Eye (tissue), 1 donor: ENCODE measurements at regions not wholly inside any gene's neighbourhood (a gene's known extent, or its start where the extent isn't known, plus 50 kb on each side); places are given as distances from the start of the nearest gene placed in this dataset.

ENCODE experiments used
- DNase-seq: peaks from one replicate; pipeline ENCODE4 v3.0.0-alpha.2; 2015

DNA sequence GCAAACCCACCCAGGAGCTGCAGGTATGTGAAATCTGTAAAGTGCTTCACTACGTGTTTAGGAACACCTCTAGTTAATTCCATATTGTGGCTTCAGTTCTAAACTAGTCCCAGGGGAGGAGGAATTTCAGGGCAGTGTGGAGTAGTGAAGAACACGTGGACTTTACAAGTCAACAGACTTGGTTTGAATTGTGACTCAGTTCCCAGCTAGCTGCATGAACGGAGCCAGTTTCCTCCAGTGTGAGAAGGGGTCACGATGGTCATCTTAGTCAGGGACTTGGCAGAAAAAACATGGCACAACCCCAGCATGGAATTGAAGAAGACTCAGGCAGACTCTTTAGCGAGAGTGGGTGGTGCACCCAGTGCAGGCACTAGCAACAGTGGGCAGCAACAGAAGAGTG is 175.7 kb upstream of the UBL3 start:
- DNase-seq = no peak

DNA sequence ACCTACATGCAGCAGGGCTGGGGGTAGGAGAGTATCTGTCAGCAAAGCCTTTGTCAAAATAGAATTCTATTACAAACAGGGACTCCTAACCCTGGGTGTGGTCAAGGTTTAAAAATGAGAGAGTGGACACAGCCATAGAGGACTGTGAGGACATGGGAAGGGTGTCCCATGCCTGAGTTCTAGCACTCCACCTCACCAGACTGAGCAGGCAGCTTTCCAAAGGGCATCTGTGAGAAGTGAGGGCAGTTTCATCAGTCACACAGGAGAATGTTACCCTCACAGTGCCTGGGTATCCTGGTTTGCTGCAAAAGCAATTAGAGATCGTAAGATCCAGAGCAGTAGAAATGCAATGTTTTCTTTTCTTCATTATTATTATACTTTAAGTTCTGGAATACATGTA is 174.9 kb upstream of the UBL3 start:
- DNase-seq = no peak

DNA sequence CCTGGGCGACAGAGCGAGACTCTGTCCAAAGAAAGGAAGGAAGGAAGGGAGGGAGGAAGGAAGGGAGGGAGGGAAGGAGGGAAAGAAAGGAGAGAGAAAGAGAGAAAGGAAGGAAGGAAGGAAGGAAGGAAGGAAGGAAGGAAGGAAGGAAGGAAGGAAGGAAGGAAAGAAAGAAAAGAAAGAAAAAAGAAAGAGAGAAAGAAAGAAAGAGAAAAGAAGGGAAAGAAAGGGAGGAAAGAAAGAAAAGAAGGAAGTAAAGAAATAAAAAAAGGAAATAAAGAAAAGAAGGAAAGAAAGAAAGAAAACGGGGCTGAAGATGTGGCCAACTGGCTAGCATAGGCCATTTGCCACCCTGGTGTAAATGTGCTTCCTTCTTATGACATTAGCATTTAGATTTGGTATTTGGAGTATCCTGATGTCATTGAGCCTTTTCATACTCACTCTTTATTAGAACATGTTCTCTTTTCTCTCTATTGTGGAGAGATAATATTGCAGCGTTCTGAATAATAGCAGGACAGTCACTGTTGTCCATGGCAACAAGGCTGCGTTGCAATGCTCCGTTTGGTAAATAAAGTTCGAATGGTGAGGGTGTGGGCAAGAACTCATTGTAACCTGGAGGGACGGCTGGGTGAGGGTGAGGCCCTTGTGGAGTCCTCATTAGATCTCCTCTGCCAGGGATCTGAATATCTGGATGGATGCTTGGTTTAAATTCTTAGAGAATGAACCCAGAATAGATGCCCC is 173.9 kb upstream of the UBL3 start:
- no peak for DNase-seq

DNA sequence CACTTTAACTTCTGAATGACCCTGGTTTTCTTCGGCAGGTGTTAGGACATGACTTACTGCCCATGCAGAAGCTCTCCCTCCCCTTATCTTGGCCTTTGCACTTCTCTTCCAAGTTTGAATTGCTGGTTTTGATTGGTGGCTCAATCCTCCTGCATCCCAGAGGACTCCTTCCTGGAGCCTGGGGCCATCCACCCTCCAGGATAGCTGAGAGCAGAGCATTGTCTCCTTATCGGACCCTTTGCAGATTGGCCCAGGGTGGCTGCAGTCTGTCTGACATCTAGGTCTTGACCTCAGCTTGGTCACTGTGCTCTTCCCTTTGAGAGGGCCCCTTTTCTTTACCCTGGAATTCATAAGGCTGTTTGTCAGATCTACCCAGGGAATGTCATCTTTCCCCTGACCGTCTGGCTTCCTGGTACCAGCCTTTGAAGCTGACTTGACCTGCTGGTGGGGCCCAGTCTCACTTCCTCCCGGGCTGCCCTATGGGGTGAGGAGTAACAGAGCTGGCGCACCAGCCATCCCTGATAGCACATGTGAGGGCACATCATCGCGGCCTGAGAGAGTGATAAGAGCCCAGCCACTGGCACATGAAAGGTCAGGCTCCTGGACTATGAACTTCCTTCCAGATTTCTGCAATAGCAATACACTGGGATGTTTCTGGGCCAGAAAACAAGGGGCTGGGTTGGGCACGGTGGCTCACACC is 172.9 kb upstream of the UBL3 start:
- no peak for DNase-seq

DNA sequence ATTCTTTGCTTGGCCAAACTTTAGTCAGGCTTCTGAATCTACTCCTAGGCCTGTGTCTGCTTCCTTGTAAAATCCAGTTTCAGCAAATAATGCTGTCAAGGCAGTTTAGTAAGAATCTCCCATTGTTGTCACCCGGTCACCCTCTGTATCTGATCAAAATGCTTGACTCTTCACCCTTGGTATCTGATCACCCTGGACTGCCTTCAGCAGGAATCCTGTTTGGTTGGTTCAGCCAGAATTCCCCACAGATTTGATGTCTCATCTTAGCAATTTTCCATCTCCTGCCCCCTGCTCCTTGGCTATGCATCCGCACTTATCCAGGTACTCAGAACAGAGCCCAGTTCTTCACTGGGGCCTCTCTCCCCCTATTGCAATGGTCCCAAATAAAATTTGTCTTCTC is 172.4 kb upstream of the UBL3 start:
- DNase-seq = no peak

DNA sequence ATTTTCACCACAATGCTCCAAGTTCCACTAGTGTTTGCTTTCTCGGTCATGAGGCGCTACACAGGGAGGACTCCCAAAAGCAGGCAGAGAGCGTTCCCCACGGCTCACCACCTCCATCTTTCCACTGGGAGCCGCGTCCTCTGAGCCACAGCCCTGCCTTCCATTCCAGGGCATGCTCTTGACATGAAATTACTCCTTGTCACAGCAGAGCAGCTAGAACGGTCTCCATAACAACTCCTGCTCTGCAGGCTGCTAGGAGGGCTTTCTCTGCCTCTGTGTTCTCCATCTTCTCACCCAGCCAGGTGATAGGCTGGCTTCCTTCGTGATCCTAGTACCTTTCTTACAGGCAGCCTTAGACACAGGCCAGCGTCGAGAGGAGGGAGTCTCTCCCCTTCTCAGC is 171.8 kb upstream of the UBL3 start:
- no peak for DNase-seq

DNA sequence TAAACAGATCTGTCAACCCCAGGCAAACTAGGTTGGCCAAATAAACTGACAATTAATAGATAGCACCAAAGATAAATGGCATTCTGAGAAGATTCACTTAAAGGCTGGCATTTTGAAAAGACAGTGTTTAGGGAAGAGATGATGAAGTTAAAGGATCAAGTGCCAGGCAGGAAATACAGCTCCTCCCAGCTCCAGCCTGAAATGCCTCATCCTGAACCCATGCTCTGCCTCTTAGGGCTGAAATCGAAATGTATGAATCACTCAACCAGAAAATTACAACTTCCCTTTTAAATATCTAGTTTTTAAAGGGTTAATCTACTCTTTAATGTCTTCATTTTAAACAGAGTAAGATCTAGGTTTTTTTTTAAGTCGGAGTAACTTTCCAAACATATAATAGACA is 171.2 kb upstream of the UBL3 start:
- no peak for DNase-seq

DNA sequence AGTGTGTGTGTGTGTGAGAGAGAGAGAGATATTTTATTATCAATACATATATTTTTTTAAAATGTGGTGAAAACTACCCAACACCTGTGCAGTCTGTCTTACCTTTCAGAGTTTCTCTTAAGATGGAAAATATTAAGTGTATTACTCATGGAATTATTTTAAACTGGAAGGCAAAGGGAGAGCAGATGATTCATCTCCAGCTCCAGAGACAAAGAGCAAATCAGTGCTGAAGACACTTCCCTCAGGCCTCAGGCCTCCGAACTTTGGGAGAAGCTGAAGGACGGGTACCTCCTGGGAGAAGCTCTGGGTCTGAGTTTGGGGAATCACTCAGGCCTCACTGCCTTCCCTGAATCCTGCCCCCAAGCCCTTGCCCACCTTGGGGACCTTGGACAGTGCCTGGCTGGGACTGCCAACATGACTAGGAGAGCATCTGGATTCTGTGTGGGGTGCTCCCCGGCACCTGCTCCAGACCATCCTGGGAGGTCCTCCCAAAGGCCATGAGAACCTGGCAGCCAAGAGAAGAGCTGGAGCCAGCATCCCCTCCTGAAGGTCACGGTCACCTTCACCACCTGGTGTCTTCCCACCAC is 170.4 kb upstream of the UBL3 start:
- no peak for DNase-seq

DNA sequence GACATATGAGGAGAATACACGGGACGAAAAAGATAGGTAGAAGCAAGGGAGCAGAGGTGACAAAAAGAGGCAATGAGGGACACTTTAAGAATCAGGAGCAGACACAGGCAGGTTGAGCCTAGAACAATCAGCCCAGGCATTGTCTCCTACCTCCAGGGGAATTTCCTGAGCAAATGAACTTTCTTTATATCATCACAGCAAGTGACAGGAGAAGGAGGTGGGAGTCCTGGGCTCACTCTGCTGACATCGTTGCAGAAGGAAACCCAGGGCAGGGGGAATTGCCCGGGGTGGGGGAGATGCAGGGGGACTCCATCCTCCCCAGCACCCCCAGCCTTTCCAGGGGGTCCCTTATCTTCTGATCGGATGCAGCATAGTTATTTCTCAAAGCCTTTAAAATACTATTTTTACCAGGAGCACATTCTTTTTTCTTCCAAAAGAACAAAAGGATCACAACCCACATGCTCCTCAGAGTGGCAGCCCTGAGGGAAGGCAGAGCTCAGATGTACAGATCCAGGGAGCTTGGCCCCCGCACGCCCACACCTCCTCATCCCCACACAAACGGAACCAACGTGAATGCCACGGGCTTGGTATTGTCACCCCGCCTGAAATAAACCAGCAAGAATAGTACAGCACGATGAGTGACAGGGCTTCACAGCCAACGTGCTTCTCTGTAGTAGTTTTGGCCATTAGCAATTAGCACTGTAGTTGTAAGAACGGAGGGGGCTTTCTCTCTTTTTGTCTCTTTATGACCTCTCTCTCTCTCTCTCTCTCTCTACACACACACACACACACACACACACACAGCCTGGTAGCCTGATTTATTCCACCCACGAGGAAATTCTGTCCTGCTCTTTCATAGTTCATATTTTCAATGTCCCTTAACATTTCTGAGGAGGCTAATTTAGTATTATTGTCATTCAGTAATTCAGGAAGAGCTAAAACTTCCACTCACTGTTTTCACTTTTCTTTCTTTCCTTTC is 169.5 kb upstream of the UBL3 start:
- DNase-seq = peak; percentile 42

DNA sequence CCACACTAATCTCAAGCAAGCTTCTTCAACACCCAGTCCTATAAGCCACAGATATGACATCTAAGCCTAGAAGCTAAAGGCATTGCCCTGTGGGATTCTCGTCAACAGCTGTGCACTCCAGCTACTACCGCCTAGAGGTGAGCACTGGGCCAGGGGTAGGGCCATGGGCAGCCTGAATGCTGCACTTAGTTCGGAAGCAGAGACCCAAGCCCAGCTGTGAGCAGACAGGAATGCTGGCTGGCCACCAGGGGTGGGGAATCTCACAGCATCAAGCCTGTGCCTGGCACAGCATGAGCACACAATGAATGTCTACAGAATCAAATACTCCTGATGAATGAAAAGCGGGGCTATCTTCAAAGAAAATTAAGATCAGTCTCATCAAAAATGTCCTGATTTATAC is 167.5 kb upstream of the UBL3 start:
- DNase-seq = peak; percentile 42

DNA sequence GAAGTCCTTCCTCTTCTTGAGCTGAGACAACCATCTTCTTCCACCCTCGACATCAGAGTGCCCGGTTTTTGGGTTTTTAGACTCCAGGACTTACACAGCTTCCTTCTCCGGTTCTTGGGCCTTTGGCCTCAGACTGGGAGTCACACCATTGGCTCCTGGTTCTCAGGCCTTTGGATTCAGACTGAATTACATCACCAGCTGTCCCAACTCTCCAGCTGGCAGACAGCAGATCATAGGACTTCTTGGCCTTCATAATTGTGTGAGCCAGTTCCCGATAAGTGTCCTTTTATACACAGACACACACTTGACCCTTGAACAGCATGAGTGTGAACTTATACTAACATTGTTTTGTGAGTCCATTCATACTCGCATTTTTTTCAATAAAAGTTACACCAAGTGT is 166.0 kb upstream of the UBL3 start:
- no peak for DNase-seq

DNA sequence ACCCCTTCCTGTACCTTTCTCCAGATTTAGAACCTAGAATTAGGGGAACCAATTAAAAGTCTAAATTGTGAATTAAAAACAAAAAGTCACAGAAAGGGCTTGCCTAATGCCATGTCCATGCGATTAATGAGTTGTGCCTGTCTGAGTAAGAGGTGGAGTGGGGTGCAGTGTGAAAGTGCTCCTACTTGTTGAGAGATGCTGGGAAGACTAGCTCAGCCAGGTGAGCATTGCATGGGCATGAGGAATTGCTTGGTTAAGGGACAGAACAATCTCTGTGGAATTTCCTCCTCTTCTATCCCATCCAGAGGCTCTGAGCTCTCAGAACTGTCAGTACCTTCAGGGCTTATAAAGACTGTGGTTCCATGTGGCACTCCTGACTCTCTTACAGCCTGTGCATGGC is 159.0 kb upstream of the UBL3 start:
- no peak for DNase-seq

DNA sequence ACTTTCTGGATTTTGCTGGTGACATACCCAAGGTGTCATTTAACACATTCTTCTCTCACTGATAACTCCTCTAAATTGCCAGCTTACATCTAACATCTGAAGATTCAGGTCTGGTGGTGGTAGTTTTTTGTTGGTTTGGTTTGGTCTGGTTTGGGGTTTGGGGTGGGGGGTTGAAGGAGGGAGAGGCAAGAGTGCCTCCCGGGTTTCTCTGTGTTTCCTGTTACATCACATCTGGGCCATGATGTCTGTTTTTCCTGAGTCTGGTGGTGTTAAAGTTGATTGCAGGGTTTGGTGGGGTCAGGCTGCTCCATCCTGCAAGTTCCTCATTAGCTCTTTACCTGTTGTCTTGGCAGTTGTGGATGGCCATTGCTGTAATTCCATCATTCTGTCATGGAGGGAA is 155.8 kb upstream of the UBL3 start:
- no peak for DNase-seq

DNA sequence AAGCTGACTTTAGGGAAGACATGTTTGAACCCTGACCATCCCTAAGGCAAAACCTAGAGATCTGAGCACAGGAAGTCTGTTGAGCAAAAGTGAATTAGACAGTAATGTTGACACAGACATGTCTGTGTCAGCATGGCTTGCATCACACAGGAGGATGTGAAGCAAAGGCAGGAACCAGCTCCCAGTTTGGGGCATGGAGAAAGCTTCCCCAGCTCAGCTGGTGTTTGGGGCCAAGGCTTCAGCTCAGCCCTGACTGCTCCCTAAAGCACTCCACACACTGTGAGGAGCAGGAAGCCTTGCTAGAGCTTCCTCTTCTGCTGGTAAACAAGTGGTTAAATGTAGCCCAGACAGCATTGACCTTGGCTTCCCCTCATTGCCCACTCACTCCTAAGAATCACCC is 153.8 kb upstream of the UBL3 start:
- no peak for DNase-seq

DNA sequence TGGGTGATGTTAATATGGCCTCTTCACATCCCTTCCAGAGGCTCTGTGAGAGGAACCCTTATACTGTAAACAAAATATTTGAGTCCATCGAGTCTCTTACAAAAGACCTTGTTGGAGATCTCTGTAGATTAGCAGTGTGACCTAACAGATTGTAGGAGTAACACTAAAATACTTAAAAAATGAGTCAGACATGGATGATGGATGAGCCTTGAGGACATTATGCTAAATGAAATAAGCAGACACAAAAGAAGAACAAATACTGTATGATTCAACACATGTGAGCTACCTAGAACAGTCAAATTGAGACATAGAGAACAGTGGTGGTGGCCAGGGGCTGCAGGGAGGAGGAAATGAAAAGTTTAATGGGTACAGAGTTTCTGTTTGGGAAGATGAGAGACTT is 152.2 kb upstream of the UBL3 start:
- DNase-seq = no peak

DNA sequence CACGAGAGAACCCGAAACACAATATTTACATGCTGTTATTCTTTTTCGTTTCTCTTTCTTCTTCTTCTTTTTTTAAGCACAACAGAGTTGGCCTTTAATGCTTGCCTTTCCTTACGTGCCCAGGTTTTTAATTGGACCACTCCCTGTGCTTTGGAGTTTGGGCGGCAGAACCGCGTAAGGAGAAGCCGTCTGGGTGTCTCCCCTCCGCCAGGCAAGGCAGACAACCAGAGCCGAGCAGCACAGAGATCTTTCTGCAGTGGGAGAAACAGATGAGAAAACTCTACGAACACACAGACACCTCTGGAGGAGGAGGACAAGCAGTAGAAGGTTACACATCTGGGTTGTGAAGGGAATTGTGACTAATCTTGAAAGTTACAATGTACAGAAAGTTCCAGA is 150.0 kb upstream of the UBL3 start:
- DNase-seq = no peak

DNA sequence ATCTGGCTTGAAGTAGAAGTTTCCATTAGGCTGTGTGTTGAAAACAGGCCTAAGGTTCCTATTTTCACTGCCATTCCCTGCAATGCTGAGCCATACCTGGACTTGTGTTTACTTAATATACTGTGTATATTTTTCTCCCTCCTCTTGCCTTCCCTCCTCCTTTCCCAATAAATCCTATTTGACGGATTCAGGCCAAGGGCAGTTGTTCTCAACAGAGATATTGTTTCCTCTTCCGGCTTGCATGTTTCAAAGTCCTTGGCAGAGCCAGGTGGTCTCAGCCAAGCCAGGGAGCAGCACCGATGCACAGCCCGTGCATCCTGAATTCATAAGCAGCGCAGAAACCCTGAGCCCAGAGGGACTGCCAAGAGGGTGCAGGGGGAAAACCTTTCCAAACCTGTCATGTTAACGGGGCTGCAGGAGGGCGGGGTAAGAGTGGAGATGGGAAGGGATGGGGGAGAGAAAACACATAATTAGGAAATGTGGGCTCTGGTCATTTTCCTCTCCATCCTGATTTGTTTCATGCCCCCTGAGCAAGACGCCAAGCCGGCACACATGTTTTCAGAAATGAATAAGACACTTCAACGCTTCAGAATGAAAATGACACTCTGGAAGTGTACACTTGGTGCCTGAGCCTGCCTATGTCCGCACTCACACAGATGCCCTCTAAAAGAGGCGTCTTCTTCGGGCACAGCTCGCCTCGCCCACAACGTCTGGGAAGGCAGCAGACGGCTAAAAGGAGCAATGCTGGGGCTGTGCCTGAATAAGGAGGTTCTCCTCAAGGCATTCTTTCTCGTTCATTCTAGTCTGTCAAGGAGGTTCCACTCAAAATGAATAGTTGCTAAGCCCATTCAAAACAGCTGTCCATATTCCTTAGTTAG is 149.3 kb upstream of the UBL3 start:
- no peak for DNase-seq

DNA sequence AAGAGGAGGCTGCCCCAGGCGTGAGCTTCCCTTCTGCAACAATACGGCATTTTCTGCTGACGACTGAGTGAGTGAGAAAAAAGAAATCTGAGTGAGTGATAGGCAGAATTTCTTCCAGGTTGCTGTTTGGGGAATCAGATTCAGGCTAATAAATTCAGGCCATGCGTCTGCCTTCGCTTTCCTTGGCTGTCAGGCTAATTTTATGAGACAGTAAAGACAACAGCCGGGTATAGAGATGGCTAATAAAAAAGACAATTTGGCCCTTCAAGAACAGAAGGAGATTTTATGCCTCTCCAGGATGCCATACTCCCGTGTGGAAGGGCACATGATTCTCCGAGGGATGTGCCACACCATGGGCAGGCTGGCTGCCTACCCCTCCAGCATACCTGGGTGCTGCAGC is 145.9 kb upstream of the UBL3 start:
- no peak for DNase-seq

DNA sequence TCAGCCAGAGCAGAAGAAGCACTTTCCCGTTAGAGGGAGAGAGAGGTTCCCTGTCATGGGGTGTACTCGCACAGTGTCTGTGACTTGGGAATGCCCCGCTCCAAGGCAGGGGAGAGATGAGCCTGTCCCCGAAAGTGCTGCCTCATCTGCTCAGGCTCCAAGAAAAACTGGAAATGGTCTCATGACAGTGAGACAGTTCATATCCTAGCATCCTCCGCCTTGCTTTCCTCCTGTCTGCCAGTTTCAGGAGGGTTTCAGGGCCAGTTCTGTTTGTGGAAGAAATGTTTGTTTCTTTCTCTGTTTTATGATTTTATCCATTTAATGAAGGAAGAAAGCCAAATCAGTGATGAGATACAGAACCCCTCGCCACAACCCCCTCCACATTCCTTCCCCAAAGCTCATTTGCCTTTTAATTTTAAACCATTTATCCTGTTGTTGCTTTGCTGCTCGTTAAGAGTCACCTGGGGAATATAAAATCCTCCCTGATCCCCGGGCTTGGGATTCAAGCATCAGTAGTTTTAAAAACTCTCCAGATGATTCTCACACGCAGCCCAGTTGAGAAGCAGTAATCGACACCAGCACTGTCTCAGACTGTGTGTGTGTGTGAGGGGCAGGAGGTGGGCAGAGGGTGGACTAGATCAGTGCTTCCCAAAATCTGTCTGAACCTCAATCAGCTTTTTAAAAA is 144.6 kb upstream of the UBL3 start:
- no peak for DNase-seq

DNA sequence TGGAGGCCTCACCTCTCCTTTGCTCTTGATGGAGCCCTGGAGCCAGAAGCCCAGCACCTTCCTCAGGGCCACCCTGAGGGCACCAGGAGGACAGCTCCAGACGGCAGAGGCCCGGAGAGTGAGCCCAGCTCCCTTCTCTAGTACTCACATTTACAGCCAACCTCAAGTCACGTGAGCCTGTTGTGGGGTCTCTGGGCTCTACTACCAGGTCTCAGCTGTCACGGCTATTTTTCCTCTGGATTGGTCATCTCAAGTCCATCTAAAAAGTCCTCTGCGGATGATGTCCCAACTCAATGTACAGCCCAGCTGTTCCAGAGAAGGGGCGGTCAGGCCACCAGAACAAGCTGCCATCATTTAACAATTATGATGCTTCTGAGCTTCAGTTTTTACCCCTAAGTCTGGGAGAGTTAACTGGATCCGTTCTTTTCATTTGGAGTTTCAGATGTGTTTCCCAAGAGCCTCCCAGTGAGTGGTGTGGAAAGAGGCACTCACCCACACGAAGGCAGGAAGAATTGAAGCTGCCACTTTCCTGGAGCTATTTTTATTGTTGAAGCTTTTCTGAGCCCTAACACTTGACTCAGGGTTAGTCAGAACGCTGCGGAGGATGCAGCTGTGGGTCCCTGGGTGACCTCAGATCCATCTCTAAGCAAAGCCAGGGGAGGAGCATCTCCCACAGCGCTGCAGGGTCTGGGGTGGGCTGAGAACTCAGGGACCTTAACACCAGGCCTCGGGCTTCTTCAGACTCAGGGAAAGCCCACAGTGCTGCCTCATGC is 143.5 kb upstream of the UBL3 start:
- no peak for DNase-seq

DNA sequence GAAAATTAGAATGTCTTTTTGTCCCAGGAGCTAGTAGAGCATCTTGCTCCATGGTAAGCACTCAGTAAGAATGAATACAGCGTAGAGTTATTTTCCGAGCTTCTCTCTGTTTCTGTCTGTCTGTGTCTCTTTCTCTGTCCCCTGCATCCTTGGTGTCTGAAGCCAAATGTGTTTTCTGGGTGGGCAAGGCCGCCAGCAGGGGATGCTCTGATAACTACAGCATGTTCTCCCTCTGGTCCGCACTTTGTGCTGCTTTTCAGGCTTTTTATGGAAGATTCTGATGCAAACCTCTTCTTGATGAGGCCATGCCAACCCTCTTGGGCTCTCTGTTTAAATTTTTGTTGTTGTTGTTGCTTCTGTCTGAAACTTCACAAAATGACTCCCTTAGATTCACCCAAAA is 142.8 kb upstream of the UBL3 start:
- no peak for DNase-seq
